GM12865 (cell line): ENCODE measurements at regions not wholly inside any gene's neighbourhood (a gene's known extent, or its start where the extent isn't known, plus 50 kb on each side); places are given as distances from the start of the nearest gene placed in this dataset.
"Not testable (repeated sequence)": the region's sequence is repeated elsewhere in the genome, so short reads cannot be mapped to it uniquely, and the experiment has no call there.

ENCODE experiments used
- DNase-seq: peaks from one replicate; pipeline ENCODE4 v3.0.0; 2010; ENCODE audit warnings: low read depth
- H3K4me3 ChIP-seq: 2 replicates; pipeline ENCODE4 v1.5.1; 2011; ENCODE audit warnings: mild to moderate bottlenecking, low read depth, low read length, control low read depth
- TF ChIP-seq, protein P1 (sequence below): IDR thresholded peaks from 2 replicates; pipeline ENCODE4 v1.5.1; 2011; ENCODE audit warnings: low read length, control low read depth, low read depth, inconsistent platforms; ENCODE audit not compliant: insufficient read depth; ENCODE audit errors: missing control alignments

- DNase-seq = no peak
- TF ChIP-seq, protein P1, sequence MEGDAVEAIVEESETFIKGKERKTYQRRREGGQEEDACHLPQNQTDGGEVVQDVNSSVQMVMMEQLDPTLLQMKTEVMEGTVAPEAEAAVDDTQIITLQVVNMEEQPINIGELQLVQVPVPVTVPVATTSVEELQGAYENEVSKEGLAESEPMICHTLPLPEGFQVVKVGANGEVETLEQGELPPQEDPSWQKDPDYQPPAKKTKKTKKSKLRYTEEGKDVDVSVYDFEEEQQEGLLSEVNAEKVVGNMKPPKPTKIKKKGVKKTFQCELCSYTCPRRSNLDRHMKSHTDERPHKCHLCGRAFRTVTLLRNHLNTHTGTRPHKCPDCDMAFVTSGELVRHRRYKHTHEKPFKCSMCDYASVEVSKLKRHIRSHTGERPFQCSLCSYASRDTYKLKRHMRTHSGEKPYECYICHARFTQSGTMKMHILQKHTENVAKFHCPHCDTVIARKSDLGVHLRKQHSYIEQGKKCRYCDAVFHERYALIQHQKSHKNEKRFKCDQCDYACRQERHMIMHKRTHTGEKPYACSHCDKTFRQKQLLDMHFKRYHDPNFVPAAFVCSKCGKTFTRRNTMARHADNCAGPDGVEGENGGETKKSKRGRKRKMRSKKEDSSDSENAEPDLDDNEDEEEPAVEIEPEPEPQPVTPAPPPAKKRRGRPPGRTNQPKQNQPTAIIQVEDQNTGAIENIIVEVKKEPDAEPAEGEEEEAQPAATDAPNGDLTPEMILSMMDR = no peak
These were observed 141.9 kb upstream of the ANKRD55 start for GRCh38 chr5:56375011-56375410.

GRCh38 chr5:56372491-56372890 lies 139.4 kb upstream of the ANKRD55 start:
- DNase-seq = not testable (repeated sequence)

More at GRCh38 chr5:56375011-56375410, 141.9 kb upstream of the ANKRD55 start:
- no peak overlapping the region for H3K4me3 ChIP-seq

GRCh38 chr5:56369361-56369811 lies 136.3 kb upstream of the ANKRD55 start:
- DNase-seq = no peak
- TF ChIP-seq, protein P1 = no peak
- no peak overlapping the region for H3K4me3 ChIP-seq

More at GRCh38 chr5:56372491-56372890, 139.4 kb upstream of the ANKRD55 start:
- not testable (repeated sequence) for H3K4me3 ChIP-seq

GRCh38 chr5:56367748-56368147 lies 134.6 kb upstream of the ANKRD55 start:
- TF ChIP-seq, protein P1 = no peak
- no peak overlapping the region for H3K4me3 ChIP-seq
- DNase-seq = no peak

GRCh38 chr5:56366986-56367385 lies 133.9 kb upstream of the ANKRD55 start:
- no peak for DNase-seq
- TF ChIP-seq, protein P1 = no peak

DNA sequence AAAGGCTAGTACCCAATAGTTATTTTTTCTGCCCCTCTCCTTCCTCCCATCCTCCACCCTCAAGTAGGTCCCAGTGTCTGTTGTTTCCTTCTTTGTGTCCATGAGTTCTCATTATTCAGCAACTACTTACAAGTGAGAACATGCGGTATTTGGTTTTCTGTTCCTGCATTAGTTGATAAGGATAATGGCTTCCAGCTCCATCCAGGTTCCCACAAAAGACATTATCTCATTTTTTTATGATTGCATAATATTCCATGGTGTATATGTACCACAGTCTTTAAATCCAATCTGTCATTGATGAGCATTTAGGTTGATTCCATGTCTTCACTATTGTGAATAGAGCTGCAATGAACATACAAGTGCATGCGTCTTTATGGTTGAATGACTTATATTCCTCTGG lies 128.3 kb upstream of the ANKRD55 start:
- no peak overlapping the region for H3K4me3 ChIP-seq
- DNase-seq = no peak
- TF ChIP-seq, protein P1 = no peak

More at GRCh38 chr5:56366986-56367385, 133.9 kb upstream of the ANKRD55 start:
- no peak overlapping the region for H3K4me3 ChIP-seq

DNA sequence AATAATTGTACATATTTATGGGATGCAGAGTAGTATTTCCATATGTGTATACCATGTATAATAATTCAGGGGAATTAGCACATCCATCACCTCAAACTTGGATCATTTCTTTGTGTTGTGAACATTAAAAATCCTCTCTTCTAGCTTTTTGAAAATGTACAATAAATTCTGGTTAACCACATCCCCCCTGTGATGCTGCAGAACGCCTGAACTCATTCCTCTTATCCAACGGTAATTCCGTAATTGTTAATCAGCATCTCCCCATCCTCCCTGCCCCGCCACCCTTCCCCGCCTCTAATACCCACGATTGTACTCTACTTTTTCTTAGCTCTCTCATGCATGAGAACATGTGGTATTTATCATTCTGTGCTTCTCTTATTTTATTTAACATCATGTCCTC lies 127.7 kb upstream of the ANKRD55 start:
- DNase-seq = no peak
- TF ChIP-seq, protein P1 = no peak
- no peak overlapping the region for H3K4me3 ChIP-seq
